ENCODE measurements at regions not wholly inside any gene's neighbourhood (a gene's known extent, or its start where the extent isn't known, plus 50 kb on each side); places are given as distances from the start of the nearest gene placed in this dataset.

GRCh38 chr5:133873449-133873848, 95.0 kb downstream of the C5orf15 start:
- TF ChIP-seq POLR2A (IDR thresholded peaks at IDR 0.05) (no peak), CTCF (IDR thresholded peaks at IDR 0.05) (no peak)

Data from uterus (tissue), 2 donors.